Mucosa of descending colon (tissue), 3 donors: ENCODE measurements at regions not wholly inside any gene's neighbourhood (a gene's known extent, or its start where the extent isn't known, plus 50 kb on each side); places are given as distances from the start of the nearest gene placed in this dataset.
A peak's percentile ranks its signal among the peaks of the same experiment; 100 is the strongest.

Experiments
- ATAC-seq: fragments of 200-7000 bp; cut with Tn5 transposase; one replicate; pipeline ENCODE4 v1.9.1; 2020; ENCODE audit warnings: mild to moderate bottlenecking, moderate library complexity
- DNase-seq, 3 donors: peaks; one replicate each; pipeline ENCODE4 v3.0.0-alpha.2; 2020
- H3K36me3 ChIP-seq: fragments of 200-600 bp; one replicate; pipeline ENCODE4 v1.8.0; 2021; ENCODE audit warnings: low read depth, mild to moderate bottlenecking
- H3K4me1 ChIP-seq: fragments of 200-600 bp; one replicate; pipeline ENCODE4 v1.8.0; 2021; ENCODE audit warnings: low read depth, mild to moderate bottlenecking
- H3K4me3 ChIP-seq: fragments of 200-600 bp; one replicate; pipeline ENCODE4 v1.8.0; 2021; ENCODE audit warnings: mild to moderate bottlenecking
- H3K9me3 ChIP-seq: fragments of 200-600 bp; one replicate; pipeline ENCODE4 v1.8.0; 2021; ENCODE audit warnings: mild to moderate bottlenecking
- intact Hi-C, 2 donors: fragments of 100-400 bp; cut with DNase I in 1 of 2; cut with micrococcal nuclease in 1 of 2; formaldehyde crosslinking; loops; one replicate each; pipeline versions ENCODE4 v1.11.0 to v1.11.1; 2022; cut with DNase I, micrococcal nuclease
- TF ChIP-seq, protein P1 (sequence below): fragments of 200-600 bp; IDR thresholded peaks from one replicate; pipeline ENCODE4 v1.8.0; 2022; ENCODE audit warnings: antibody characterized with exemption, mild to moderate bottlenecking
- donor health status: DM: no; HTN: no; CAD: no; lungs with moderate emphysema.
- donor health status: DM: no; HTN: no; CAD: no.
- donor health status: DM: no; HTN: yes; CAD: no.

GRCh38 chr1:94730450-94730849 lies 89.7 kb upstream of the SLC44A3 start:
- Histone ChIP-seq H3K4me1 (peaks cover 7% of the 10 kb centered on the region), H3K4me3 (no peak overlapping the region), H3K36me3 (peaks cover 3% of the 10 kb centered on the region), H3K9me3 (no peaks in the 10 kb centered on the region)
- intact Hi-C loops = no loop called here
- DNase-seq = no peak
- TF ChIP-seq, protein P1, sequence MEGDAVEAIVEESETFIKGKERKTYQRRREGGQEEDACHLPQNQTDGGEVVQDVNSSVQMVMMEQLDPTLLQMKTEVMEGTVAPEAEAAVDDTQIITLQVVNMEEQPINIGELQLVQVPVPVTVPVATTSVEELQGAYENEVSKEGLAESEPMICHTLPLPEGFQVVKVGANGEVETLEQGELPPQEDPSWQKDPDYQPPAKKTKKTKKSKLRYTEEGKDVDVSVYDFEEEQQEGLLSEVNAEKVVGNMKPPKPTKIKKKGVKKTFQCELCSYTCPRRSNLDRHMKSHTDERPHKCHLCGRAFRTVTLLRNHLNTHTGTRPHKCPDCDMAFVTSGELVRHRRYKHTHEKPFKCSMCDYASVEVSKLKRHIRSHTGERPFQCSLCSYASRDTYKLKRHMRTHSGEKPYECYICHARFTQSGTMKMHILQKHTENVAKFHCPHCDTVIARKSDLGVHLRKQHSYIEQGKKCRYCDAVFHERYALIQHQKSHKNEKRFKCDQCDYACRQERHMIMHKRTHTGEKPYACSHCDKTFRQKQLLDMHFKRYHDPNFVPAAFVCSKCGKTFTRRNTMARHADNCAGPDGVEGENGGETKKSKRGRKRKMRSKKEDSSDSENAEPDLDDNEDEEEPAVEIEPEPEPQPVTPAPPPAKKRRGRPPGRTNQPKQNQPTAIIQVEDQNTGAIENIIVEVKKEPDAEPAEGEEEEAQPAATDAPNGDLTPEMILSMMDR = no peak
- ATAC-seq = no peak

DNA sequence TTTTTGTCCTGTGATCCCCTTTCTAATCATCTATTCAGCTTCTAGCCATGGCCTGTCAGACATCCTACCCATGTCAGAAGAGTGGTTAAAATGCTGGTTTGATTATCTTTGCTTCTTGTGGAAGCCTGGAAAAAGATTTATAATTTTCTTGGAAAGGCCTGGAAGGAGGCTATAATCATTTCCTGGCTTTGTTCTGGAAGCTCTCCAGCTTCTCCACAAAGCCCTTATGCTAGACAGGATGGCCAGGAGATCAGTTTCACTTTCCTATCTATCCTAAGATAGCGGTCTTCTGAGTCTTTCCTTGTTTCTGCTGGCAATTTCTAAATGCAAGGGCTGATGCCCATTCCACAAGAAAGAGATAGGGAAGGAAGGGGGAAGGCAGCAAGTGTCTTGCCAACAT lies 90.9 kb upstream of the SLC44A3 start:
- H3K4me3 ChIP-seq = no peak overlapping the region
- no peaks in the 10 kb centered on the region for H3K9me3 ChIP-seq
- ATAC-seq (peak; percentile 62), DNase-seq (no peak)
- intact Hi-C loops = no loop called here
- H3K4me1 ChIP-seq = no peaks in the 10 kb centered on the region
- H3K36me3 ChIP-seq = peaks cover 3% of the 10 kb centered on the region
- TF ChIP-seq, protein P1 = no peak

- no peak for ATAC-seq
- H3K36me3 ChIP-seq = peaks cover 3% of the 10 kb centered on the region
- H3K9me3 ChIP-seq = no peaks in the 10 kb centered on the region
- intact Hi-C loops = no loop called here
- TF ChIP-seq, protein P1 = no peak
- no peaks in the 10 kb centered on the region for H3K4me1 ChIP-seq
- peak in 1 of 3 donors; percentile 33 for DNase-seq
- H3K4me3 ChIP-seq = no peak overlapping the region
Measured at GRCh38 chr1:94727846-94728715, 92.1 kb upstream of the SLC44A3 start.

DNA sequence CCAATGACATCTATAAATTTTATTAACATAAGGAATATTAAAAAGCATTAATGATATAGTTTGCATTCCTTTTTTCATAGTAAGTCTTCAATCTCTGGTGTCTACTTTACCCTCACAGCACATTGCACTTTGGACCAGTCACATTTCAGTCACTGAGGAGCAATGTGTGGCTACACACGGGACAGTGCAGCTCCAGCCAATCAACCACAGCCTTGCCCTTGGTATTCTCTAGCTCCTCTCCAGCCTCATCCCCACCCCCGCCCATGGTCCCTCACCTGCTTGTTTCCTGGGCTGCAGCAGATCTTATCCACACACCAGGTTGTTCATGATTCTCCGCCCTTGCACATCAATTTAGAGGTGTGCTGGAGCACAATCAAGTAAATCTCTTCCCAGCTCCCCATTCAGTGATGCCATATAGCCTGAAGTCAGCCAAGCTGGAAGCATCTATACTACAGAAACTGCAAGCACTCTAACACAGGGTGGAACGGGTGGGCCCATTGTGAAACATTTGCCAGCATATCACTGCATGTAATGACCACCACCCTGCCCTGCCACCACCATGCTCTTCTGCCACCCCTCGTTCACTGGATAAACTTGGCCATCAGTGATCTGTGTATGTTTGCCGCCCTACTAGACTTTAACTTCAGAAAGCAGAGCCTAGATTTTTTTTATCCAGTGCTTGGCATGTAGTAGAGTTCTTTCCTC lies 93.0 kb upstream of the SLC44A3 start:
- intact Hi-C loops = no loop called here
- ATAC-seq (no peak), DNase-seq (no peak)
- TF ChIP-seq, protein P1 = no peak
- Histone ChIP-seq H3K4me1 (no peaks in the 10 kb centered on the region), H3K4me3 (no peak overlapping the region), H3K36me3 (peaks cover 3% of the 10 kb centered on the region), H3K9me3 (no peaks in the 10 kb centered on the region)

GRCh38 chr1:94725566-94725965 lies 94.6 kb upstream of the SLC44A3 start:
- TF ChIP-seq, protein P1 = no peak
- peaks cover 3% of the 10 kb centered on the region for H3K36me3 ChIP-seq
- intact Hi-C loops = no loop called here
- no peak overlapping the region for H3K4me3 ChIP-seq
- no peaks in the 10 kb centered on the region for H3K4me1 ChIP-seq
- no peaks in the 10 kb centered on the region for H3K9me3 ChIP-seq
- ATAC-seq (no peak), DNase-seq (no peak)
